Adipocyte (in vitro differentiated cells): ENCODE measurements at regions not wholly inside any gene's neighbourhood (a gene's known extent, or its start where the extent isn't known, plus 50 kb on each side); places are given as distances from the start of the nearest gene placed in this dataset.
A peak's percentile ranks its signal among the peaks of the same experiment; 100 is the strongest.
"Not testable (repeated sequence)": the region's sequence is repeated elsewhere in the genome, so short reads cannot be mapped to it uniquely, and the experiment has no call there.

Experiments used
- DNase-seq: peaks from one replicate; pipeline ENCODE4 v3.0.0-alpha.2; 2015; ENCODE audit warnings: low read depth
- H3K27me3 ChIP-seq: replicated peaks from 2 replicates; pipeline ENCODE4 v1.7.0; 2013; ENCODE audit warnings: mild to moderate bottlenecking, low read length, moderate library complexity; ENCODE audit not compliant: control insufficient read depth, insufficient read depth
- H3K36me3 ChIP-seq: 2 replicates; pipeline ENCODE4 v1.7.0; 2013; ENCODE audit warnings: low read length, mild to moderate bottlenecking, moderate library complexity; ENCODE audit not compliant: control insufficient read depth, insufficient read depth, severe bottlenecking
- H3K4me1 ChIP-seq: 2 replicates; pipeline ENCODE4 v1.7.0; 2013; ENCODE audit warnings: mild to moderate bottlenecking, low read length, moderate library complexity; ENCODE audit not compliant: control insufficient read depth, insufficient read depth
- H3K4me3 ChIP-seq: 2 replicates; pipeline ENCODE4 v1.7.0; 2013; ENCODE audit warnings: mild to moderate bottlenecking, low read length, moderate library complexity
- H3K9ac ChIP-seq: 2 replicates; pipeline ENCODE4 v1.7.0; 2013; ENCODE audit warnings: mild to moderate bottlenecking, low read length, moderate library complexity
- H3K9me3 ChIP-seq: 2 replicates; pipeline ENCODE4 v1.7.0; 2013; ENCODE audit warnings: mild to moderate bottlenecking, low read length, moderate library complexity; ENCODE audit not compliant: control insufficient read depth

DNA sequence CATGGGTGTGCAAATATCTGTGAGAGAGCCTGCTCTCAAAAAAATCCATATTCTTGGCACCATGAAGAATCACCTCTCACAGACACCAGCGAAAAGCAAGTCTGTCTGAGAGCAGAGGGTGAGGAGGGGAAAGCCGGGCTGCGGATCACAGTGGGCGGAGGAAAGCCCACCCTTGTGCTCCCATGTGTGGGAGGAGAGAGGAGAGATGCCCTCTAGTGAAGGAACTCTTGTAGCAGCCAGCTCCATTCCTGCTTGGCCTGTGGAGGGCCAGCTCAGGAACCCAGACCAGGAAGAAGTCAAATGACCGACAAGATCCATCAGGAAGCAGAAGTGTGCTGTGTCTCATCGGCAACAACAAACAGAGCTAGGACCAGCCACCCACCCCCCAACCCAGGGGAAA lies 321.7 kb upstream of the PLGLB1 start:
- not testable (repeated sequence) for H3K36me3 ChIP-seq, H3K9me3 ChIP-seq, DNase-seq, H3K27me3 ChIP-seq, H3K4me1 ChIP-seq, H3K9ac ChIP-seq, H3K4me3 ChIP-seq

DNA sequence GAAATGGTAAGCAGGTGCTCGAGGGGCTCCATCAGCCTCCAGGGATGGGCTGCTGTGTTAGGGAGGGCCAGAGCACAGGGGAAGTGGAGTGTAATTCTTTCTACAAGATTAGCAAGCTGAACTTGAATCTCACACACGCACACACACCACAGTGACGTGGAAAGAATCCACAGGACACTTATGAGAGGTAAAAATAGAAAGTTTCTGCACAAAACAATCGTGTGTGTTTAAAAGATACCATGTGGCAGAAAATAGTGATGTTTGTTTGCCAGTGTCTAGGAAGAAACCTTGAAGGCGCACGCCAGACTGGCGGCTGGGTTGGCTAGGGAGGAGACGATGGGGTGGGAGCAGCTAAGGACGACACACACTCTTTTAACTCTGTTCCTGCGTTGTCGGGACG lies 323.6 kb upstream of the PLGLB1 start:
- H3K4me3 ChIP-seq, H3K4me1 ChIP-seq, H3K36me3 ChIP-seq, H3K9me3 ChIP-seq, H3K9ac ChIP-seq, H3K27me3 ChIP-seq, DNase-seq: not testable (repeated sequence)

DNA sequence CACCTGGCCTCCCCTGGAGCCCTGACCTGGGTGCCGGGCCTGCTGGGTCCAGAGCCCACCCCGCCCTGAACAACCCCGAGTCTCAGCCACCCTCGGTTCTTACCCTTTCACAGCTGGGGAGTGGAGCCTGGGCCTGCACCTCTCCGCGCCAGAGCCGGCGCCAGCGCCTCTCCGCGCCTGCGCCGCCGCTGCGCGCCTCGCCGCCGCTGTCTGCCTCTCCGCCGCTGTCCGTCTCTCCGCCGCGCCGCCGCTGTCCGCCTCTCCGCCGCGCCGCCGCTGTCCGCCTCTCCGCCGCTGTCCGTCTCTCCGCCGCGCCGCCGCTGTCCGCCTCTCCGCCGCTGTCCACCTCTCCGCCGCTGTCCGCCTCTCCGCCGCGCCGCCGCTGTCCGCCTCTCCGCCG lies 326.9 kb upstream of the PLGLB1 start:
- peak; percentile 19 for DNase-seq
- H3K9me3 ChIP-seq, H3K4me3 ChIP-seq, H3K9ac ChIP-seq, H3K27me3 ChIP-seq, H3K36me3 ChIP-seq, H3K4me1 ChIP-seq: not testable (repeated sequence)

DNA sequence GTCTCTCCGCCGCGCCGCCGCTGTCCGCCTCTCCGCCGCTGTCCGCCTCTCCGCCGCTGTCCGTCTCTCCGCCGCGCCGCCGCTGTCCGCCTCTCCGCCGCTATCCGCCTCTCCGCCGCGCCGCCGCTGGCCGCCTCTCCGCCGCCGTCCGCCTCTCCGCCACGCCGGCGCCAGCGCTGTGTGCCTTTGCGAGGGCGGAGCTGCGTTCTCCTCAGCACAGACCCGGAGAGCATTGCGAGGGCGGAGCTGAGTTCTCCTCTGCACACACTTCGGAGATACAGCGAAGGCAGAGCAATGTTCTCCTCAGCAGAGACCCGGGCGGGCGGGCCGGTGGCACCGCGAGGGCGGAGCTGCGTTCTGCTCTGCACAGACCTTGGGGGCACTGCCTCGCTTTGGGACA lies 327.4 kb upstream of the PLGLB1 start:
- H3K4me3 ChIP-seq, H3K9me3 ChIP-seq, H3K4me1 ChIP-seq, H3K9ac ChIP-seq, H3K36me3 ChIP-seq, H3K27me3 ChIP-seq: not testable (repeated sequence)
- peak; percentile 22 for DNase-seq

DNA sequence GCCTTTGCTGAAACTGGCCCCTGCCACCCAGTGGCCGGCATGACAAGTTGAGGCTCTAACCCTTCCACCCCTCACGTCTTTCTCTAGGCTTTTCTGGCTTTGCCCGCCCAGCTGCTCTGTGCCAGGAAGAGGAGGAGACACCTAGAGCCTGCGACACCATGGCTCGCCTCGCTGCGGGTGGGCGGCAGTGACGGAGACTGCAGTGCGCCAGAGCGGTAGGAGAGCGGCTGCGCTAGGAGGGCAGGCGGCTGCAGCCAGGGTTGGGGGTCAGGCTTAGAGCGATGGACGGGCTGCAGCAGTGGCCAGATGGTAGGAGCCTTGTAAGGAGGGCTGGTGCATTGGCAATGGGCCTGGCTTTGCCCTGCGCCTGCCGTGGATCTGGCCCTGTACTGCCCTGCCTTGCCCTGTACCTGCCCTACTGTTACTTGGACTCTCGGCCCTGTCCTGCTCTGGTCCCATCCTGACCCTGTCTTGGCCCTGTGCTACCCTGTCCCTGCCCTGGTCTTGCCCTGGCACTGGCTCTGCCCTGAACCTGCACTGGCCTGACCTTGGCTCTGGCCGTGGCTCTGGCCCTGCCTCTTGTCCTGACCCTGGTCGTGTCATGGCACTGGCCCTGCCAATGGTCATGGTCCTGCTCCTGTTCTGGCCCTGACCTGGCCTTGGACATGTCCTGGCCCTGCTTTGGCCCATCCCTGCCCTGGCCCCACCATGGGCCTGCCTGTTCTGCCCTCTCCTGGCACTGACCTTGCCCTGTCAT lies 330.7 kb upstream of the PLGLB1 start:
- H3K36me3 ChIP-seq, H3K4me1 ChIP-seq, H3K4me3 ChIP-seq, DNase-seq, H3K9me3 ChIP-seq, H3K27me3 ChIP-seq, H3K9ac ChIP-seq: not testable (repeated sequence)

DNA sequence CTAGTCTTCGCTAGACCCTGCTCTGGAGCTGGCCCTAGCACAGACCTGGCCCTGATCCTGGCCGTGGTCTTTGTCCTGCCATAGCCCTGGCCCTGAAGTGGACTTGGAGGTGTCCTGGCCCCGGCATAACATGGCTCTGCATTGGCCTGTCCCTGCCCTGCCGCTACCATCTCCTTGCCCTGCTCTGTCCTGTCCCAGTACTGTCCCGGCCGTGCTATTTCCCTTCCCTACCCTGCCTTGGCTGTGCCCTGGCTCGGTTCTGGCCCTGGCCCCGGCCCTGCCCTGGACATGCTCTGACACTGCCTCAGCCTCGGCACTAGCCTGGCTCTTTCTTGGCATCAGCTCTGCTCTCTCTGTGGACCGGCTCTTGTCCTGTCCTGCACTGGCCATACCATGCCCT lies 331.8 kb upstream of the PLGLB1 start:
- not testable (repeated sequence) for H3K36me3 ChIP-seq, H3K4me3 ChIP-seq, H3K9ac ChIP-seq, DNase-seq, H3K27me3 ChIP-seq, H3K9me3 ChIP-seq, H3K4me1 ChIP-seq

DNA sequence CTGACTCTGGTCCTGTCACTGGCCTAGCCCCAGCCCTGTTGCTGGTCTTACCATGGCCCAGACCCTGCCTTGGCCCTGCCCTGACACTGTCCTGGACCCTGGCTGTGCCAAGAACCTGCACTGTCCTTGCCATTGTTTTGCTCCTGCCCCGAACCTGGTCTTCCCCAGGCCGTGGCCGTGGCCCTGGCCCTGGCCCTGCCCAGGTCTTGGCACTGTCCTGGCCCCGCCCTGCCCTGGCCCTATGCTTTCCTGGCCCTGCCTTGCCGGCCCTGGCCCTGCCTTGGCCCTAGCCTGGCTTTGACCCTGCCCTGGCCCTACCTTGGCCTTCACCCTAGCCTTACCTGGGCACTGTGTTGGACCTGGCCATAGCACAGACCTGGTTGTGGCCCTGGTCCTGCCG lies 332.5 kb upstream of the PLGLB1 start:
- H3K36me3 ChIP-seq, DNase-seq, H3K9me3 ChIP-seq, H3K9ac ChIP-seq, H3K27me3 ChIP-seq, H3K4me3 ChIP-seq, H3K4me1 ChIP-seq: not testable (repeated sequence)

DNA sequence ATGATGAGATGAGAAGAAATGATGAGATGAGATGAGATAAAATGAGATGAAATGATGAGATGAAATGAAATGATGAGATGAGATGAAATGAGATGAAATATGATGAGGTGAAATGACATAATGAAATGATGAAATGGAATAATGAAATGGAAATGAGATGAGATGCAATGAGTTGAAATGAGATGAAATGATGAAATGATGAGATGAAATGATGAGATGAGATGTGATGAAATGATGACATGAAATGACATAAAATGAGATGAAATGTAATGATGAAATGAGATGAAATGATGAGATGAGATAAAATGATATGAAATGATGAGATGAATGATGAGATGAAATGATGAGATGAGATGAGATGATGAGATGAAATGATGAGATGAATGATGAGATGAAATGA lies 338.6 kb upstream of the PLGLB1 start:
- H3K4me1 ChIP-seq, H3K9me3 ChIP-seq, H3K36me3 ChIP-seq, DNase-seq, H3K27me3 ChIP-seq, H3K9ac ChIP-seq, H3K4me3 ChIP-seq: not testable (repeated sequence)

DNA sequence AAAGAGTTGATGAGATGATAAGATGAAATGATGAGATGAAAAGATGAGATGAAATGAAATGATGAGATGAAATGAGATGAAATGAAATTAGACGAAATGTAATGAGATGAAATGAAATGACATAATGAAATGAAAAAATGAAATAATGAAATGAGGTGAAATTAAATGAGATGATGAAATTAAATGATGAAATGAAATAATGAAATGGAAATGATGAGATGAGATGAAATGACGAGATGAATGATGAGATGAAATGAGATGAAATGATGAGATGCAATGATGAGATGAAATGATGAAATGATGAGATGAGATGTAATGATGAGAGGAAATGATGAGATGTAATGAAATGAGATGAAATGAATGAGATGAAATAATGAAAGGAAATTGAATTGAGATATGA lies 339.3 kb upstream of the PLGLB1 start:
- H3K4me1 ChIP-seq, H3K9ac ChIP-seq, H3K9me3 ChIP-seq, DNase-seq, H3K36me3 ChIP-seq, H3K27me3 ChIP-seq, H3K4me3 ChIP-seq: not testable (repeated sequence)

DNA sequence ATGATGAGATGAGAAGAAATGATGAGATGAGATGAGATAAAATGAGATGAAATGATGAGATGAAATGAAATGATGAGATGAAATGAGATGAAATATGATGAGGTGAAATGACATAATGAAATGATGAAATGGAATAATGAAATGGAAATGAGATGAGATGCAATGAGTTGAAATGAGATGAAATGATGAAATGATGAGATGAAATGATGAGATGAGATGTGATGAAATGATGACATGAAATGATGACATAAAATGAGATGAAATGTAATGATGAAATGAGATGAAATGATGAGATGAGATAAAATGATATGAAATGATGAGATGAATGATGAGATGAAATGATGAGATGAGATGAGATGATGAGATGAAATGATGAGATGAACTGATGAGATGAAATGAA lies 340.2 kb upstream of the PLGLB1 start:
- H3K4me1 ChIP-seq, H3K4me3 ChIP-seq, H3K9me3 ChIP-seq, H3K27me3 ChIP-seq, DNase-seq, H3K36me3 ChIP-seq, H3K9ac ChIP-seq: not testable (repeated sequence)

DNA sequence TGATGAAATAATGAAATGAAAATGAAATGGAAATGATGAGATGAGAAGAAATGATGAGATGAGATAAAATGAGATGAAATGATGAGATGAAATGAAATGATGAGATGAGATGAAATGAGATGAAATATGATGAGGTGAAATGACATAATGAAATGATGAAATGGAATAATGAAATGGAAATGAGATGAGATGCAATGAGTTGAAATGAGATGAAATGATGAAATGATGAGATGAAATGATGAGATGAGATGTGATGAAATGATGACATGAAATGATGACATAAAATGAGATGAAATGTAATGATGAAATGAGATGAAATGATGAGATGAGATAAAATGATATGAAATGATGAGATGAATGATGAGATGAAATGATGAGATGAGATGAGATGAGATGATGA lies 342.7 kb upstream of the PLGLB1 start:
- H3K4me3 ChIP-seq, H3K27me3 ChIP-seq, H3K36me3 ChIP-seq, DNase-seq, H3K4me1 ChIP-seq, H3K9me3 ChIP-seq, H3K9ac ChIP-seq: not testable (repeated sequence)

DNA sequence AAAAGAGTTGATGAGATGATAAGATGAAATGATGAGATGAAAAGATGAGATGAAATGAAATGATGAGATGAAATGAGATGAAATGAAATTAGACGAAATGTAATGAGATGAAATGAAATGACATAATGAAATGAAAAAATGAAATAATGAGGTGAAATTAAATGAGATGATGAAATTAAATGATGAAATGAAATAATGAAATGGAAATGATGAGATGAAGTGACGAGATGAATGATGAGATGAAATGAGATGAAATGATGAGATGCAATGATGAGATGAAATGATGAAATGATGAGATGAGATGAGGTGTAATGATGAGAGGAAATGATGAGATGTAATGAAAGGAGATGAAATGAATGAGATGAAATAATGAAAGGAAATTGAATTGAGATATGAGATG lies 343.4 kb upstream of the PLGLB1 start:
- H3K9me3 ChIP-seq, H3K9ac ChIP-seq, H3K4me3 ChIP-seq, H3K27me3 ChIP-seq, H3K36me3 ChIP-seq, DNase-seq, H3K4me1 ChIP-seq: not testable (repeated sequence)
